HepG2 (cell line): ENCODE measurements at regions not wholly inside any gene's neighbourhood (a gene's known extent, or its start where the extent isn't known, plus 50 kb on each side); places are given as distances from the start of the nearest gene placed in this dataset.

Experiments
- ATAC-seq: fragments of 200-7000 bp; cut with Tn5 transposase; 3 replicates; pipeline ENCODE4 v1.9.1; 2020; ENCODE audit warnings: mild to moderate bottlenecking, moderate library complexity
- BruUV-seq: library from RNA; stranded (reverse); fragments of 400-500 nt; replicated peaks from 2 replicates; lab custom pipeline; 2021; lab: Mats Ljungman, UMichigan
- CTCF ChIA-PET: fragments of 300-600 bp; formaldehyde crosslinking; extraction: SDS; loops from one replicate; lab custom pipeline; 2021; ENCODE audit warnings: low total read pairs, inconsistent platforms, low intra/inter-chr PET ratio; lab: Yijun Ruan, JAX
- POLR2A ChIA-PET: fragments of 350-600 bp; sonication (Branson Sonifier 250); formaldehyde crosslinking; loops from one replicate; lab custom pipeline; 2020; ENCODE audit warnings: antibody characterized with exemption, inconsistent platforms; lab: Yijun Ruan, JAX
- DNase-seq: peaks from one replicate; pipeline ENCODE4 v3.0.0-alpha.2; 2015; ENCODE audit warnings: low spot score
- FAIRE-seq: peaks from 3 replicates; lab custom pipeline; 2011; peaks lifted over from hg19 to GRCh38; lab: Jason Lieb, UNC
- H2AFZ ChIP-seq: one replicate; pipeline ENCODE4 v1.6.1; 2011; ENCODE audit warnings: low read length, inconsistent platforms
- H3K27ac ChIP-seq: fragments of 300-600 bp; 3 replicates; pipeline ENCODE4 v1.8.0; 2011; ENCODE audit warnings: mixed run types, mild to moderate bottlenecking, mixed read lengths, low read length, inconsistent platforms; ENCODE audit not compliant: insufficient read depth; ENCODE audit errors: extremely low read length
- H3K27me3 ChIP-seq, 2 experiments: fragments of 200-600 bp in 1 of 2; 2 replicates in 1 of 2; 3 replicates in 1 of 2; pipeline versions ENCODE4 v1.6.0 to v1.8.0; 2011; ENCODE audit warnings: low read length in 2 of 2, mild to moderate bottlenecking in 2 of 2, moderate library complexity in 2 of 2, inconsistent platforms in 1 of 2; ENCODE audit not compliant: insufficient read depth in 2 of 2, control insufficient read depth in 1 of 2
- H3K36me3 ChIP-seq, 2 experiments: fragments of 200-600 bp in 1 of 2; replicated peaks in 1 of 2; 2 replicates in 1 of 2; 3 replicates in 1 of 2; pipeline versions ENCODE4 v1.5.1 to v1.8.0; 2011; ENCODE audit warnings: low read length in 2 of 2, inconsistent platforms in 1 of 2; ENCODE audit not compliant: insufficient read depth in 2 of 2, control insufficient read depth in 1 of 2
- H3K4me1 ChIP-seq: 2 replicates; pipeline ENCODE4 v1.5.1; 2012; ENCODE audit warnings: low read length, inconsistent platforms; ENCODE audit not compliant: insufficient read depth
- H3K4me2 ChIP-seq: 2 replicates; pipeline ENCODE4 v1.6.0; 2011; ENCODE audit warnings: low read depth, low read length, inconsistent platforms
- H3K4me3 ChIP-seq, 3 experiments: fragments of 200-600 bp in 1 of 3; sonication (generic), shearing (Covaris generic) in 1 of 3; replicated peaks in 1 of 3; 2 replicates each; pipeline ENCODE4 v1.5.1; 2011 to 2016; ENCODE audit warnings: low read length in 3 of 3, inconsistent platforms in 2 of 3, low read depth in 2 of 3, mild to moderate bottlenecking in 2 of 3, control low read depth in 1 of 3, mixed read lengths in 1 of 3; ENCODE audit not compliant: insufficient read depth in 1 of 3
- H3K79me2 ChIP-seq: one replicate; pipeline ENCODE4 v1.6.1; 2011; ENCODE audit warnings: low read length, inconsistent platforms; ENCODE audit not compliant: insufficient read depth
- H3K9ac ChIP-seq: 2 replicates; pipeline ENCODE4 v1.6.0; 2011; ENCODE audit warnings: mild to moderate bottlenecking, low read depth, low read length, inconsistent platforms; ENCODE audit not compliant: insufficient read depth
- H3K9me3 ChIP-seq: 2 replicates; pipeline ENCODE4 v1.5.1; 2012; ENCODE audit warnings: mild to moderate bottlenecking, low read length
- H4K20me1 ChIP-seq: 2 replicates; pipeline ENCODE4 v1.6.0; 2011; ENCODE audit warnings: inconsistent platforms, mild to moderate bottlenecking, low read length, moderate library complexity; ENCODE audit not compliant: insufficient read depth
- EEA1 ChIP-seq: sonication (generic); formaldehyde crosslinking; IDR thresholded peaks from 2 replicates; pipeline ENCODE4 v1.5.1; 2020; ENCODE audit warnings: mild to moderate bottlenecking, missing genetic modification reagents, borderline replicate concordance
- ELF4 ChIP-seq: sonication (generic); formaldehyde crosslinking; IDR thresholded peaks from 2 replicates; pipeline ENCODE4 v1.5.0; 2020; ENCODE audit warnings: missing genetic modification reagents, mild to moderate bottlenecking, moderate library complexity, borderline replicate concordance
- FOXA1 ChIP-seq, 2 experiments: fragments of 450-650 bp in 1 of 2; sonication (generic) in 1 of 2; formaldehyde crosslinking in 1 of 2; IDR thresholded peaks; 2 replicates each; pipeline versions ENCODE4 v1.4.0 to v1.6.1; 2016 to 2020; ENCODE audit warnings: missing genetic modification reagents in 1 of 2
- ONECUT2 ChIP-seq: sonication (generic); formaldehyde crosslinking; IDR thresholded peaks from 2 replicates; pipeline ENCODE4 v1.4.0; 2020; ENCODE audit warnings: missing genetic modification reagents
- RARG ChIP-seq: sonication (generic); formaldehyde crosslinking; IDR thresholded peaks from 2 replicates; pipeline ENCODE4 v1.4.0; 2020; ENCODE audit warnings: low read depth, mild to moderate bottlenecking, missing genetic modification reagents
- SUZ12 ChIP-seq: fragments of 150-350 bp; IDR thresholded peaks from 2 replicates; pipeline ENCODE4 v1.6.1; 2014; ENCODE audit warnings: low read depth, low read length
- TARDBP ChIP-seq: sonication (generic); formaldehyde crosslinking; IDR thresholded peaks from 2 replicates; pipeline ENCODE4 v1.8.0; 2022; ENCODE audit warnings: mild to moderate bottlenecking, missing genetic modification reagents
- TBX2 ChIP-seq: sonication (generic); formaldehyde crosslinking; IDR thresholded peaks from 2 replicates; pipeline ENCODE4 v1.5.0; 2020; ENCODE audit warnings: missing genetic modification reagents, mild to moderate bottlenecking, borderline replicate concordance
- TCF7L2 ChIP-seq: IDR thresholded peaks from 2 replicates; pipeline ENCODE4 v1.6.1; 2011; ENCODE audit warnings: mild to moderate bottlenecking, low read depth, low read length, moderate library complexity
- ZFP41 ChIP-seq: sonication (generic); formaldehyde crosslinking; IDR thresholded peaks from 2 replicates; pipeline ENCODE4 v1.4.0; 2020; ENCODE audit warnings: mild to moderate bottlenecking, missing genetic modification reagents, borderline replicate concordance
- ZFP62 ChIP-seq: sonication (generic); formaldehyde crosslinking; IDR thresholded peaks from 2 replicates; pipeline ENCODE4 v1.4.0; 2020; ENCODE audit warnings: missing genetic modification reagents
- ZMAT3 ChIP-seq: sonication (generic); formaldehyde crosslinking; conservative IDR thresholded peaks from 2 replicates; pipeline ENCODE4 v1.7.0; 2021; ENCODE audit warnings: missing genetic modification reagents
- ZNF160 ChIP-seq: sonication (generic); formaldehyde crosslinking; IDR thresholded peaks from 2 replicates; pipeline ENCODE4 v1.8.0; 2022; ENCODE audit warnings: mild to moderate bottlenecking, inconsistent platforms, missing genetic modification reagents
- ZNF343 ChIP-seq: sonication (generic); formaldehyde crosslinking; IDR thresholded peaks from 2 replicates; pipeline ENCODE4 v1.4.0; 2020; ENCODE audit warnings: mild to moderate bottlenecking, missing genetic modification reagents
- ZNF567 ChIP-seq: sonication (generic); formaldehyde crosslinking; IDR thresholded peaks from 2 replicates; pipeline ENCODE4 v1.8.1; 2023; ENCODE audit warnings: mild to moderate bottlenecking, missing genetic modification reagents, borderline replicate concordance
- ZNF574 ChIP-seq: sonication (generic); formaldehyde crosslinking; IDR thresholded peaks from 2 replicates; pipeline ENCODE4 v1.4.0; 2020; ENCODE audit warnings: missing genetic modification reagents
- ZNF674 ChIP-seq: sonication (generic); formaldehyde crosslinking; IDR thresholded peaks from 2 replicates; pipeline ENCODE4 v1.5.0; 2020; ENCODE audit warnings: low read depth, mild to moderate bottlenecking, missing genetic modification reagents
- ZSCAN25 ChIP-seq: sonication (generic); formaldehyde crosslinking; IDR thresholded peaks from 2 replicates; pipeline ENCODE4 v1.8.0; 2022; ENCODE audit warnings: mild to moderate bottlenecking, missing genetic modification reagents
- WGBS: methylation state at CpG from one replicate; pipeline ENCODE4 v1.1.6; 2017; ENCODE audit warnings: low lambda C conversion rate; 5-methylcytosine and 5-hydroxymethylcytosine counted together
- in situ Hi-C: cut with HindIII; loops from 2 replicates; pipeline ENCODE4 v1.10.0; 2017; ENCODE audit warnings: low pct_unique_long_range_greater_than_20kb; ENCODE audit not compliant: extremely low pct_ligation_motif_present
- intact Hi-C: fragments of 100-400 bp; cut with micrococcal nuclease; formaldehyde crosslinking; loops from one replicate; pipeline ENCODE4 v1.10.0; 2022; ENCODE audit not compliant: unreplicated experiment

GRCh38 chr19:28941833-28942232 lies 271.1 kb downstream of the UQCRFS1 start:
- POLR2A ChIA-PET = no interaction called here
- H3K9me3 ChIP-seq = no peaks in the 10 kb centered on the region; the same call in 1 of the 2 replicates
- no peaks in the 10 kb centered on the region for H3K36me3 ChIP-seq
- ATAC-seq (no peak), FAIRE-seq (no peak)
- no peaks in the 10 kb centered on the region for H3K27me3 ChIP-seq
- CTCF ChIA-PET = no interaction called here
- no peaks in the 10 kb centered on the region for H3K79me2 ChIP-seq
- H3K9ac ChIP-seq = no peak overlapping the region
- no TSS peak for BruUV-seq
- no peaks in the 10 kb centered on the region for H3K4me1 ChIP-seq
- 33% methylated on average over 11 of the region's 11 CpGs for WGBS
- no peak overlapping the region for H3K4me3 ChIP-seq
- no peak overlapping the region for H2AFZ ChIP-seq
- TF ChIP-seq ZFP62 (CRISPR knock-in tag) (no peak), TBX2 (no peak), ZFP41 (CRISPR knock-in tag) (no peak), ZNF343 (CRISPR knock-in tag) (no peak)
- TF ChIP-seq, all 625 proteins: peak for 0
- Histone ChIP-seq H3K27ac (no peak overlapping the region), H3K4me2 (no peak overlapping the region), H4K20me1 (no peaks in the 10 kb centered on the region)
- no peak for DNase-seq
- in situ Hi-C loops (no loop called here), intact Hi-C loops (no loop called here)

- Histone ChIP-seq H3K4me1 (no peaks in the 10 kb centered on the region), H4K20me1 (no peaks in the 10 kb centered on the region), H3K36me3 (no peaks in the 10 kb centered on the region), H3K4me2 (no peak overlapping the region), H3K9ac (no peak overlapping the region), H3K79me2 (no peaks in the 10 kb centered on the region), H3K4me3 (no peak overlapping the region), H2AFZ (no peak overlapping the region), H3K9me3 (no peaks in the 10 kb centered on the region; the same call in 1 of the 2 replicates), H3K27ac (no peak overlapping the region), H3K27me3 (no peaks in the 10 kb centered on the region)
- no TSS peak for BruUV-seq
- in situ Hi-C loops = no loop called here
- TF ChIP-seq ZNF574 (CRISPR knock-in tag) (no peak), SUZ12 (no peak), TARDBP (CRISPR knock-in tag) (no peak), FOXA1 (IDR thresholded peaks at IDR 0.05) (no peak), FOXA1 (CRISPR knock-in tag; IDR thresholded peaks at IDR 0.05) (no peak), ELF4 (CRISPR knock-in tag) (no peak), EEA1 (CRISPR knock-in tag) (no peak), RARG (CRISPR knock-in tag) (no peak), ONECUT2 (CRISPR knock-in tag) (no peak), ZNF567 (CRISPR knock-in tag) (no peak), ZMAT3 (CRISPR knock-in tag) (no peak), TCF7L2 (no peak), ZNF674 (CRISPR knock-in tag) (no peak), ZNF160 (CRISPR knock-in tag) (no peak), ZSCAN25 (CRISPR knock-in tag) (no peak)
- ATAC-seq (no peak), FAIRE-seq (no peak), DNase-seq (no peak)
- intact Hi-C loops = no loop called here
- CTCF ChIA-PET = no interaction called here
- POLR2A ChIA-PET = no interaction called here
- 0% methylated on average over 7 of the region's 7 CpGs for WGBS
These were observed 272.0 kb downstream of the UQCRFS1 start for GRCh38 chr19:28940751-28941500.
